ENCODE measurements at regions not wholly inside any gene's neighbourhood (a gene's known extent, or its start where the extent isn't known, plus 50 kb on each side); places are given as distances from the start of the nearest gene placed in this dataset.

DNA sequence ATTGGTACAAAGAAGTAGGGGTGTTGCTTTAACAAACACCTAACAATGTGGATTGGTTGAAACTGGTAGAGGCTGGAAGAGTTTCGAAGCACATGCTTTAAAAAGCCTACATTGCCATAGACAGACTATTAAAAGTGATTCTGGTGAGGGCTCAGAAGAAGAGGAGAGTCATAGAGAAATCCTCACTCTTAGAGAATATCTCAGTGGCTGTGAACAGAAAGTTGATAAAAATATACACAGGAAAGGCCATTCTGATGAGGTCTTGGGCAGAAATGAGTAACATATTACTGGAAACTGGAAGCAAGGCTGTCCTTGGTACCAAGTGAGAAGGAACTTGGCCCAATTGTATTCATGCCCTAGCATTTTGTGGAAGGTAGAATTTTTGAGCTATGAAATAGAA is 173.7 kb upstream of the CRBN start:
- Histone ChIP-seq H2AK5ac (ENCODE audit: low read depth, low read length) (no peak overlapping the region), H2AFZ (ENCODE audit: low read length) (no peak overlapping the region), H2BK120ac (replicated peaks; ENCODE audit: low read depth, low read length) (no peak overlapping the region), H4K91ac (replicated peaks; ENCODE audit: insufficient read length, low read length) (no peak overlapping the region), H3K23me2 (ENCODE audit: low read depth, low read length) (no peaks in the 10 kb centered on the region), H3K79me2 (ENCODE audit: control insufficient read depth in 1 of 2, insufficient read depth in 2 of 2, low read length in 2 of 2) (no peaks in the 10 kb centered on the region), H2BK20ac (ENCODE audit: low read length) (no peak overlapping the region), H3K4me1 (replicated peaks in 1 of 4; ENCODE audit: control insufficient read depth in 3 of 4, insufficient read depth in 4 of 4, low read length in 3 of 4) (no peaks in the 10 kb centered on the region), H4K5ac (ENCODE audit: insufficient read length, low read depth, low read length) (no peak overlapping the region), H3K56ac (replicated peaks; ENCODE audit: insufficient read length, low read depth, low read length) (no peak overlapping the region), H4K8ac (ENCODE audit: extremely low read depth, insufficient read depth, low read length) (no peak overlapping the region), H2BK5ac (ENCODE audit: low read depth, low read length) (no peak overlapping the region), H3K4me3 (ENCODE audit: extremely low read depth in 1 of 4, insufficient read depth in 2 of 4, low read depth in 3 of 4, low read length in 4 of 4) (no peak overlapping the region), H3K9ac (replicated peaks in 1 of 4; ENCODE audit: extremely low read depth in 1 of 4, low read depth in 3 of 4, low read length in 3 of 4) (no peak overlapping the region), H2BK15ac (ENCODE audit: low read length) (no peak overlapping the region), H3K18ac (ENCODE audit: extremely low read depth, low read length) (no peak overlapping the region), H4K20me1 (replicated peaks in 1 of 2; ENCODE audit: control insufficient read depth in 1 of 2, insufficient read depth in 2 of 2, low read length in 2 of 2) (no peaks in the 10 kb centered on the region), H3K4ac (replicated peaks; ENCODE audit: insufficient read length, low read depth, low read length) (no peak overlapping the region), H3K4me2 (ENCODE audit: insufficient read depth in 1 of 2, low read depth in 2 of 2, low read length in 2 of 2) (no peak overlapping the region), H3K27me3 (replicated peaks in 1 of 4; ENCODE audit: control insufficient read depth in 3 of 4, extremely low read depth in 1 of 4, insufficient read depth in 3 of 4, low read length in 3 of 4) (no peaks in the 10 kb centered on the region), H3K27ac (ENCODE audit: low read depth, low read length) (no peak overlapping the region), H3K14ac (ENCODE audit: insufficient read length) (no peak overlapping the region), H3K36me3 (ENCODE audit: control insufficient read depth in 2 of 4, insufficient read depth in 4 of 4, low read length in 3 of 4) (no peaks in the 10 kb centered on the region), H3K79me1 (ENCODE audit: low read depth, low read length) (no peaks in the 10 kb centered on the region), H2BK12ac (ENCODE audit: low read depth, low read length) (no peak overlapping the region), H3K23ac (ENCODE audit: insufficient read length) (no peak overlapping the region), H3K9me3 (ENCODE audit: insufficient read depth in 2 of 2, low read depth in 1 of 2, low read length in 1 of 2) (no peaks in the 10 kb centered on the region)
- FAIRE-seq (no peak), DNase-seq (ENCODE audit: low read depth in 1 of 2, low spot score in 2 of 2) (no peak)
- ChIA-PET POLR2A (ENCODE audit: partially characterized antibody) (no interaction called here), CTCF (ENCODE audit: partially characterized antibody) (no interaction called here)
- WGBS, 2 experiments (ENCODE audit: extremely low coverage in 1 of 2, insufficient coverage in 1 of 2, insufficient read length in 1 of 2, insufficient replicate concordance in 2 of 2, low coverage in 1 of 2, low lambda C conversion rate in 2 of 2, missing lambda C conversion rate in 1 of 2) = 100% methylated on average over 1 of the region's 1 CpG; no CpG with 5 or more reads in 1 of the 2 experiments
- TF ChIP-seq SP1 (IDR thresholded peaks at IDR 0.05; ENCODE audit: low read depth, low read length) (no peak), SRF (IDR thresholded peaks at IDR 0.05; ENCODE audit: low read depth, low read length) (no peak), SIX5 (IDR thresholded peaks at IDR 0.05; ENCODE audit: low read depth, low read length) (no peak), FOSL1 (IDR thresholded peaks at IDR 0.05; ENCODE audit: insufficient read depth, low read depth, low read length) (no peak), HDAC6 (IDR thresholded peaks at IDR 0.05; ENCODE audit: low read depth, low read length) (no peak)

All from H1 (cell line).